GM23338 (cell line): ENCODE measurements at regions not wholly inside any gene's neighbourhood (a gene's known extent, or its start where the extent isn't known, plus 50 kb on each side); places are given as distances from the start of the nearest gene placed in this dataset.

ENCODE experiments used
- CREB1 ChIP-seq: fragments of 250-450 bp; sonication (Bioruptor Pico); IDR thresholded peaks from 2 replicates; pipeline ENCODE4 v1.5.0; 2020; ENCODE audit warnings: low read depth, mild to moderate bottlenecking, moderate library complexity
- EZH2 ChIP-seq: fragments of 200-600 bp; sonication (generic); IDR thresholded peaks from one replicate; pipeline ENCODE4 v1.8.0; 2017; ENCODE audit warnings: antibody characterized with exemption, mild to moderate bottlenecking, low read depth; ENCODE audit not compliant: unreplicated experiment
- EZH2phosphoT487 ChIP-seq: fragments of 200-600 bp; sonication (generic); IDR thresholded peaks from one replicate; pipeline ENCODE4 v1.8.1; 2018; ENCODE audit warnings: antibody characterized with exemption; ENCODE audit not compliant: unreplicated experiment
- NANOG ChIP-seq: IDR thresholded peaks from 2 replicates; pipeline ENCODE4 v1.6.1; 2016; ENCODE audit warnings: antibody characterized with exemption, borderline replicate concordance
- POLR2AphosphoS5 ChIP-seq: IDR thresholded peaks from 2 replicates; pipeline ENCODE4 v1.6.1; 2016; ENCODE audit warnings: antibody characterized with exemption, low read depth
- STAT1 ChIP-seq: IDR thresholded peaks from one replicate; pipeline ENCODE4 v1.6.1; 2016; ENCODE audit warnings: antibody characterized with exemption; ENCODE audit not compliant: unreplicated experiment
- ZNF114 ChIP-seq: fragments of 250-450 bp; sonication (Bioruptor Pico); IDR thresholded peaks from 2 replicates; pipeline ENCODE4 v1.5.0; 2020; ENCODE audit warnings: mild to moderate bottlenecking, moderate library complexity
- ZNF331 ChIP-seq: fragments of 250-450 bp; sonication (Bioruptor Pico); IDR thresholded peaks from 2 replicates; pipeline ENCODE4 v1.5.0; 2020; ENCODE audit warnings: low read depth, mild to moderate bottlenecking, moderate library complexity
- TF ChIP-seq, protein P1 (sequence below): fragments of 250-450 bp; sonication (Bioruptor Pico); IDR thresholded peaks from 2 replicates; pipeline ENCODE4 v1.5.0; 2020; ENCODE audit warnings: mild to moderate bottlenecking, moderate library complexity
- TF ChIP-seq, protein P2 (sequence below), 2 experiments: fragments of 200-600 bp in 1 of 2; sonication (generic) in 1 of 2; conservative IDR thresholded peaks; 2 replicates each; pipeline versions ENCODE4 v1.5.1 to v1.6.1; 2016 to 2017; ENCODE audit warnings: antibody characterized with exemption in 2 of 2, low read depth in 2 of 2, mild to moderate bottlenecking in 2 of 2, moderate library complexity in 1 of 2
- TF ChIP-seq, protein P3 (sequence below): IDR thresholded peaks from 2 replicates; pipeline ENCODE4 v1.6.1; 2016; ENCODE audit warnings: antibody characterized with exemption

DNA sequence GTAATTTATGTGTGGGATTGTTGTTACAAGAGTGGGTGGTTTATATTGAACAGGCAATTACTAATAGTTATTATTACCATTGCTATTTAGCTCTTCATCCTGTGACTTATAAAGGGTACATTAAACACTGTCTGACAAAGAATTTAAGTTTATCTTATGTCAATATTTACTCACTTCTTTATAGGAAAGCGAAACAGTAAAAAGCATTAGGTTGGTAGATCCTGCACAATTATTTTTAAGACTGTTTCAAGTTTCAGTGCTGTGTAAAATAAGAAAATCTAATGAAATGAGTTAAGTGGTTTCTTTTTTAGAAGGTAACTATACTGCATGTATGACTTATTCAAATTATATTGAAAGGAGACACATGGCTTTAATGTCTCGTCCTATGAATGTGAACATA, 135.8 kb upstream of the MAP3K7 start (continued):
- TF ChIP-seq, protein P1, sequence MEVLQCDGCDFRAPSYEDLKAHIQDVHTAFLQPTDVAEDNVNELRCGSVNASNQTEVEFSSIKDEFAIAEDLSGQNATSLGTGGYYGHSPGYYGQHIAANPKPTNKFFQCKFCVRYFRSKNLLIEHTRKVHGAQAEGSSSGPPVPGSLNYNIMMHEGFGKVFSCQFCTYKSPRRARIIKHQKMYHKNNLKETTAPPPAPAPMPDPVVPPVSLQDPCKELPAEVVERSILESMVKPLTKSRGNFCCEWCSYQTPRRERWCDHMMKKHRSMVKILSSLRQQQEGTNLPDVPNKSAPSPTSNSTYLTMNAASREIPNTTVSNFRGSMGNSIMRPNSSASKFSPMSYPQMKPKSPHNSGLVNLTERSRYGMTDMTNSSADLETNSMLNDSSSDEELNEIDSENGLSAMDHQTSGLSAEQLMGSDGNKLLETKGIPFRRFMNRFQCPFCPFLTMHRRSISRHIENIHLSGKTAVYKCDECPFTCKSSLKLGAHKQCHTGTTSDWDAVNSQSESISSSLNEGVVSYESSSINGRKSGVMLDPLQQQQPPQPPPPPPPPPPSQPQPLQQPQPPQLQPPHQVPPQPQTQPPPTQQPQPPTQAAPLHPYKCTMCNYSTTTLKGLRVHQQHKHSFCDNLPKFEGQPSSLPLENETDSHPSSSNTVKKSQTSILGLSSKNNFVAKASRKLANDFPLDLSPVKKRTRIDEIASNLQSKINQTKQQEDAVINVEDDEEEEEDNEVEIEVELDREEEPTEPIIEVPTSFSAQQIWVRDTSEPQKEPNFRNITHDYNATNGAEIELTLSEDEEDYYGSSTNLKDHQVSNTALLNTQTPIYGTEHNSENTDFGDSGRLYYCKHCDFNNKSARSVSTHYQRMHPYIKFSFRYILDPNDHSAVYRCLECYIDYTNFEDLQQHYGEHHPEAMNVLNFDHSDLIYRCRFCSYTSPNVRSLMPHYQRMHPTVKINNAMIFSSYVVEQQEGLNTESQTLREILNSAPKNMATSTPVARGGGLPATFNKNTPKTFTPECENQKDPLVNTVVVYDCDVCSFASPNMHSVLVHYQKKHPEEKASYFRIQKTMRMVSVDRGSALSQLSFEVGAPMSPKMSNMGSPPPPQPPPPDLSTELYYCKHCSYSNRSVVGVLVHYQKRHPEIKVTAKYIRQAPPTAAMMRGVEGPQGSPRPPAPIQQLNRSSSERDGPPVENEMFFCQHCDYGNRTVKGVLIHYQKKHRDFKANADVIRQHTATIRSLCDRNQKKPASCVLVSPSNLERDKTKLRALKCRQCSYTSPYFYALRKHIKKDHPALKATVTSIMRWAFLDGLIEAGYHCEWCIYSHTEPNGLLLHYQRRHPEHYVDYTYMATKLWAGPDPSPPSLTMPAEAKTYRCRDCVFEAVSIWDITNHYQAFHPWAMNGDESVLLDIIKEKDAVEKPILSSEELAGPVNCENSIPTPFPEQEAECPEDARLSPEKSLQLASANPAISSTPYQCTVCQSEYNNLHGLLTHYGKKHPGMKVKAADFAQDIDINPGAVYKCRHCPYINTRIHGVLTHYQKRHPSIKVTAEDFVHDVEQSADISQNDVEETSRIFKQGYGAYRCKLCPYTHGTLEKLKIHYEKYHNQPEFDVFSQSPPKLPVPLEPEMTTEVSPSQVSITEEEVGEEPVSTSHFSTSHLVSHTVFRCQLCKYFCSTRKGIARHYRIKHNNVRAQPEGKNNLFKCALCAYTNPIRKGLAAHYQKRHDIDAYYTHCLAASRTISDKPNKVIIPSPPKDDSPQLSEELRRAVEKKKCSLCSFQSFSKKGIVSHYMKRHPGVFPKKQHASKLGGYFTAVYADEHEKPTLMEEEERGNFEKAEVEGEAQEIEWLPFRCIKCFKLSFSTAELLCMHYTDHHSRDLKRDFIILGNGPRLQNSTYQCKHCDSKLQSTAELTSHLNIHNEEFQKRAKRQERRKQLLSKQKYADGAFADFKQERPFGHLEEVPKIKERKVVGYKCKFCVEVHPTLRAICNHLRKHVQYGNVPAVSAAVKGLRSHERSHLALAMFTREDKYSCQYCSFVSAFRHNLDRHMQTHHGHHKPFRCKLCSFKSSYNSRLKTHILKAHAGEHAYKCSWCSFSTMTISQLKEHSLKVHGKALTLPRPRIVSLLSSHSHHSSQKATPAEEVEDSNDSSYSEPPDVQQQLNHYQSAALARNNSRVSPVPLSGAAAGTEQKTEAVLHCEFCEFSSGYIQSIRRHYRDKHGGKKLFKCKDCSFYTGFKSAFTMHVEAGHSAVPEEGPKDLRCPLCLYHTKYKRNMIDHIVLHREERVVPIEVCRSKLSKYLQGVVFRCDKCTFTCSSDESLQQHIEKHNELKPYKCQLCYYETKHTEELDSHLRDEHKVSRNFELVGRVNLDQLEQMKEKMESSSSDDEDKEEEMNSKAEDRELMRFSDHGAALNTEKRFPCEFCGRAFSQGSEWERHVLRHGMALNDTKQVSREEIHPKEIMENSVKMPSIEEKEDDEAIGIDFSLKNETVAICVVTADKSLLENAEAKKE (CRISPR knock-in tag), result no peak
- TF ChIP-seq, protein P2, sequence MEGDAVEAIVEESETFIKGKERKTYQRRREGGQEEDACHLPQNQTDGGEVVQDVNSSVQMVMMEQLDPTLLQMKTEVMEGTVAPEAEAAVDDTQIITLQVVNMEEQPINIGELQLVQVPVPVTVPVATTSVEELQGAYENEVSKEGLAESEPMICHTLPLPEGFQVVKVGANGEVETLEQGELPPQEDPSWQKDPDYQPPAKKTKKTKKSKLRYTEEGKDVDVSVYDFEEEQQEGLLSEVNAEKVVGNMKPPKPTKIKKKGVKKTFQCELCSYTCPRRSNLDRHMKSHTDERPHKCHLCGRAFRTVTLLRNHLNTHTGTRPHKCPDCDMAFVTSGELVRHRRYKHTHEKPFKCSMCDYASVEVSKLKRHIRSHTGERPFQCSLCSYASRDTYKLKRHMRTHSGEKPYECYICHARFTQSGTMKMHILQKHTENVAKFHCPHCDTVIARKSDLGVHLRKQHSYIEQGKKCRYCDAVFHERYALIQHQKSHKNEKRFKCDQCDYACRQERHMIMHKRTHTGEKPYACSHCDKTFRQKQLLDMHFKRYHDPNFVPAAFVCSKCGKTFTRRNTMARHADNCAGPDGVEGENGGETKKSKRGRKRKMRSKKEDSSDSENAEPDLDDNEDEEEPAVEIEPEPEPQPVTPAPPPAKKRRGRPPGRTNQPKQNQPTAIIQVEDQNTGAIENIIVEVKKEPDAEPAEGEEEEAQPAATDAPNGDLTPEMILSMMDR (conservative IDR thresholded peaks at IDR 0.05; ENCODE audit: low read depth in 2 of 2), result no peak
- TF ChIP-seq POLR2AphosphoS5 (no peak), CREB1 (CRISPR knock-in tag) (no peak), STAT1 (no peak), EZH2 (no peak), NANOG (no peak), EZH2phosphoT487 (no peak), ZNF331 (CRISPR knock-in tag) (no peak), ZNF114 (CRISPR knock-in tag) (no peak)
- TF ChIP-seq, protein P3, sequence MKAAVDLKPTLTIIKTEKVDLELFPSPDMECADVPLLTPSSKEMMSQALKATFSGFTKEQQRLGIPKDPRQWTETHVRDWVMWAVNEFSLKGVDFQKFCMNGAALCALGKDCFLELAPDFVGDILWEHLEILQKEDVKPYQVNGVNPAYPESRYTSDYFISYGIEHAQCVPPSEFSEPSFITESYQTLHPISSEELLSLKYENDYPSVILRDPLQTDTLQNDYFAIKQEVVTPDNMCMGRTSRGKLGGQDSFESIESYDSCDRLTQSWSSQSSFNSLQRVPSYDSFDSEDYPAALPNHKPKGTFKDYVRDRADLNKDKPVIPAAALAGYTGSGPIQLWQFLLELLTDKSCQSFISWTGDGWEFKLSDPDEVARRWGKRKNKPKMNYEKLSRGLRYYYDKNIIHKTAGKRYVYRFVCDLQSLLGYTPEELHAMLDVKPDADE, result no peak
